Caco-2 (cell line): ENCODE measurements at regions not wholly inside any gene's neighbourhood (a gene's known extent, or its start where the extent isn't known, plus 50 kb on each side); places are given as distances from the start of the nearest gene placed in this dataset.

ENCODE experiments used
- BruUV-seq: library from RNA; stranded (reverse); fragments of 400-500 nt; replicated peaks from 2 replicates; lab custom pipeline; 2021; lab: Mats Ljungman, UMichigan
- CTCF ChIA-PET: fragments of 300-600 bp; sonication (Branson Sonifier 250); formaldehyde crosslinking; loops from one replicate; lab custom pipeline; 2022; ENCODE audit warnings: antibody characterized with exemption; lab: Charles Lee
- POLR2A ChIA-PET: fragments of 300-600 bp; sonication (Branson Sonifier 250); formaldehyde crosslinking; loops from one replicate; lab custom pipeline; 2022; ENCODE audit warnings: antibody characterized with exemption; lab: Charles Lee
- DNase-seq, 2 experiments: peaks; one replicate each; pipeline versions ENCODE4 v3.0.0 to v3.0.0-alpha.2; 2020 to 2022
- H3K27me3 ChIP-seq: replicated peaks from 2 replicates; pipeline ENCODE4 v1.6.0; 2011; ENCODE audit warnings: low read length; ENCODE audit not compliant: control insufficient read depth, insufficient read depth
- H3K36me3 ChIP-seq: 2 replicates; pipeline ENCODE4 v1.5.1; 2011; ENCODE audit warnings: low read length; ENCODE audit not compliant: control insufficient read depth, insufficient read depth
- H3K4me1 ChIP-seq: fragments of 250-450 bp; sonication (Bioruptor Pico); 2 replicates; pipeline ENCODE4 v1.5.1; 2020; ENCODE audit warnings: mild to moderate bottlenecking
- H3K4me3 ChIP-seq: 2 replicates; pipeline ENCODE4 v1.5.1; 2011; ENCODE audit warnings: low read depth, mild to moderate bottlenecking, control low read depth, low read length
- H3K9me3 ChIP-seq: fragments of 250-450 bp; sonication (Bioruptor Pico); 2 replicates; pipeline ENCODE4 v1.5.1; 2020; ENCODE audit warnings: mild to moderate bottlenecking, moderate library complexity
- H3K27ac Mint-ChIP-seq: one replicate; pipeline ENCODE4 v1.8.0; 2022; ENCODE audit warnings: mixed read lengths; ENCODE audit not compliant: unreplicated experiment
- H3K27me3 Mint-ChIP-seq: one replicate; pipeline ENCODE4 v1.8.0; 2022; ENCODE audit warnings: mixed read lengths; ENCODE audit not compliant: insufficient read depth, unreplicated experiment
- H3K36me3 Mint-ChIP-seq: one replicate; pipeline ENCODE4 v1.8.0; 2022; ENCODE audit warnings: mild to moderate bottlenecking, mixed read lengths; ENCODE audit not compliant: insufficient read depth, unreplicated experiment
- H3K4me1 Mint-ChIP-seq: one replicate; pipeline ENCODE4 v1.8.0; 2022; ENCODE audit warnings: low read depth, mixed read lengths; ENCODE audit not compliant: unreplicated experiment
- H3K4me3 Mint-ChIP-seq: one replicate; pipeline ENCODE4 v1.8.0; 2022; ENCODE audit warnings: mild to moderate bottlenecking, moderate library complexity, mixed read lengths; ENCODE audit not compliant: unreplicated experiment
- H3K9me3 Mint-ChIP-seq: one replicate; pipeline ENCODE4 v1.8.0; 2022; ENCODE audit warnings: mixed read lengths; ENCODE audit not compliant: unreplicated experiment
- CTCF ChIP-seq, 2 experiments: fragments of 200-600 bp in 1 of 2; IDR thresholded peaks; 1 replicate in 1 of 2; 2 replicates in 1 of 2; pipeline versions ENCODE4 v1.5.1 to v1.8.0; 2011 to 2022; ENCODE audit warnings: antibody characterized with exemption in 1 of 2, control low read depth in 1 of 2, inconsistent platforms in 1 of 2, low read depth in 1 of 2, low read length in 1 of 2, mild to moderate bottlenecking in 1 of 2, moderate library complexity in 1 of 2; ENCODE audit not compliant: insufficient read depth in 1 of 2, severe bottlenecking in 1 of 2, unreplicated experiment in 1 of 2
- intact Hi-C: fragments of 100-400 bp; cut with micrococcal nuclease; formaldehyde crosslinking; loops from one replicate; pipeline ENCODE4 v1.10.0; 2022; ENCODE audit not compliant: unreplicated experiment

- H3K27ac Mint-ChIP-seq, result no peak overlapping the region
- H3K4me1 ChIP-seq, result no peaks in the 10 kb centered on the region
- no peak overlapping the region for H3K4me3 Mint-ChIP-seq
- intact Hi-C loops, result no loop called here
- no peaks in the 10 kb centered on the region for H3K9me3 ChIP-seq
- H3K27me3 ChIP-seq, result no peaks in the 10 kb centered on the region; the same call in 1 of the 2 replicates
- H3K9me3 Mint-ChIP-seq, result no peaks in the 10 kb centered on the region
- no peak for DNase-seq
- H3K4me1 Mint-ChIP-seq, result no peaks in the 10 kb centered on the region
- POLR2A ChIA-PET, result no interaction called here
- H3K36me3 Mint-ChIP-seq, result no peaks in the 10 kb centered on the region
- peaks cover 25% of the 10 kb centered on the region for H3K27me3 Mint-ChIP-seq
- no peaks in the 10 kb centered on the region for H3K36me3 ChIP-seq
- CTCF ChIA-PET, result no interaction called here
- no TSS peak for BruUV-seq
- TF ChIP-seq CTCF (IDR thresholded peaks at IDR 0.05; ENCODE audit: insufficient read depth in 1 of 2, low read depth in 1 of 2, low read length in 1 of 2, severe bottlenecking in 1 of 2, unreplicated experiment in 1 of 2), result no peak
- no peak overlapping the region for H3K4me3 ChIP-seq
Measured at GRCh38 chr7:106964466-106964865, 80.0 kb upstream of the PRKAR2B start.

DNA sequence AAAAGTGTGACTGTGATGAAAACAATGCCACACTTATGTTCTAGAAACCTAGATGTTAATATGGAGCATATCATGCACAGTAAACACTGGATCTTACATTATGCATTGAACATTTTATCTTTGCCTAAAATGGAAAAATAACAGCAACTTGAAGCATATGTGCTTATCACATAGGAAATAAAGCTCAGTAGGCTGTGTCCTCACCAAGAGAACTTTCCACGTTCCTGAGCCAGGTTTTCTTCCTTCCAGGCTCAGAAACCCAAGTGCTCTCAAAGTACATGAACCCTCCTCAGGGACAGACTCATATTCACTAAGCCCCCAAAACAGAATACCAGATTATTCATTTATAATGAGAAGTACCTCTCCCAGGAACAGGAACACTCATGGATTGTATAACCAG lies 79.4 kb upstream of the PRKAR2B start:
- TF ChIP-seq CTCF (IDR thresholded peaks at IDR 0.05; ENCODE audit: insufficient read depth in 1 of 2, low read depth in 1 of 2, low read length in 1 of 2, severe bottlenecking in 1 of 2, unreplicated experiment in 1 of 2), result no peak
- no TSS peak for BruUV-seq
- H3K4me3 Mint-ChIP-seq, result no peak overlapping the region
- no peaks in the 10 kb centered on the region for H3K4me1 Mint-ChIP-seq
- peaks cover 25% of the 10 kb centered on the region for H3K27me3 Mint-ChIP-seq
- intact Hi-C loops, result no loop called here
- no peaks in the 10 kb centered on the region for H3K9me3 Mint-ChIP-seq
- no peaks in the 10 kb centered on the region for H3K9me3 ChIP-seq
- H3K36me3 ChIP-seq, result no peaks in the 10 kb centered on the region
- H3K4me3 ChIP-seq, result no peak overlapping the region
- H3K27ac Mint-ChIP-seq, result no peak overlapping the region
- H3K36me3 Mint-ChIP-seq, result no peaks in the 10 kb centered on the region
- no peaks in the 10 kb centered on the region; the same call in 1 of the 2 replicates for H3K27me3 ChIP-seq
- ChIA-PET CTCF (no interaction called here), POLR2A (no interaction called here)
- DNase-seq, result no peak
- no peaks in the 10 kb centered on the region for H3K4me1 ChIP-seq

DNA sequence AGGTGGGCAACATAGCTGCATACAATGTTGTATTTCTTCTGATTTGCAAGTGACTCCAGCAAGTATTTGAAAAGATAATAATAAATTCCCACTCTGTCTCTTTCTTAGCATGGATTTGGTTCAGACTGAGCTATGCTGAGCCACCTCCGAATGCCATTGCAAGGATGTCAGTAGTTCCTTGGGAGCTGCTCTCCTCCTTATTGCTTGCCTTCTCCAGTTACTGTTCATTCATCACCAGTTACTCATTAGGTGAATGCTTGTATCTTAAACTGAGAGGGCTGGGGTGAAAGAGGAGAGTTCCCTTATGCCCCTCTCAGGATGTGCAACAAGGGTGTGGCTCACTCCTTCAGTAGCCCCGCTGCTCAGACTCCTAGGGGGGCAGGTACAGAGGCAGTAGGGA lies 78.4 kb upstream of the PRKAR2B start:
- CTCF ChIA-PET, result no interaction called here
- no peaks in the 10 kb centered on the region for H3K4me1 Mint-ChIP-seq
- Histone ChIP-seq H3K36me3 (no peaks in the 10 kb centered on the region), H3K27me3 (no peaks in the 10 kb centered on the region; the same call in 1 of the 2 replicates), H3K4me1 (no peaks in the 10 kb centered on the region), H3K9me3 (no peaks in the 10 kb centered on the region), H3K4me3 (no peak overlapping the region)
- no peak overlapping the region for H3K4me3 Mint-ChIP-seq
- intact Hi-C loops, result no loop called here
- POLR2A ChIA-PET, result no interaction called here
- no TSS peak for BruUV-seq
- no peak overlapping the region for H3K27ac Mint-ChIP-seq
- no peak for DNase-seq
- no peak for TF ChIP-seq CTCF (IDR thresholded peaks at IDR 0.05; ENCODE audit: insufficient read depth in 1 of 2, low read depth in 1 of 2, low read length in 1 of 2, severe bottlenecking in 1 of 2, unreplicated experiment in 1 of 2)
- H3K36me3 Mint-ChIP-seq, result no peaks in the 10 kb centered on the region
- no peaks in the 10 kb centered on the region for H3K9me3 Mint-ChIP-seq
- H3K27me3 Mint-ChIP-seq, result peaks cover 29% of the 10 kb centered on the region
